ENCODE measurements at regions not wholly inside any gene's neighbourhood (a gene's known extent, or its start where the extent isn't known, plus 50 kb on each side); places are given as distances from the start of the nearest gene placed in this dataset.
"Not testable (repeated sequence)": the region's sequence is repeated elsewhere in the genome, so short reads cannot be mapped to it uniquely, and the experiment has no call there.

DNA sequence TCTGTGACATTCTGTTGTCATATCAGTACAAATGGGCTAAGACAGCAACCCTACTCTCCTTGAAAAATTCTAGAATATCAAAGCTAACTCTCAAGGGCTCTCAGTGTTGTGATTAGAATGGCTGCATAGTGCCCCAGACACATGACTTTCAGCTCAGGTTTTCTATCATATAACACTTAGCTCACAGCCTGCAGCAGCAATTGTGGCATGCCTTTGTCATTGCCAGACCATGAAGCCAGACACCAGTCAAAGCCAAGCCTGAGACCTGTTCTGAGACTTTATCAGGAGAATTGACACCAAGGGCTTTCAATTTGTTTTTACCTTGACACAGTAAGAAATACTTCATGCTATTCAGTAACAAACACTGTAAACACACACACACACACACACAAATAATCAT is 159.0 kb upstream of the SNX2 start:
- TF ChIP-seq, protein P1, sequence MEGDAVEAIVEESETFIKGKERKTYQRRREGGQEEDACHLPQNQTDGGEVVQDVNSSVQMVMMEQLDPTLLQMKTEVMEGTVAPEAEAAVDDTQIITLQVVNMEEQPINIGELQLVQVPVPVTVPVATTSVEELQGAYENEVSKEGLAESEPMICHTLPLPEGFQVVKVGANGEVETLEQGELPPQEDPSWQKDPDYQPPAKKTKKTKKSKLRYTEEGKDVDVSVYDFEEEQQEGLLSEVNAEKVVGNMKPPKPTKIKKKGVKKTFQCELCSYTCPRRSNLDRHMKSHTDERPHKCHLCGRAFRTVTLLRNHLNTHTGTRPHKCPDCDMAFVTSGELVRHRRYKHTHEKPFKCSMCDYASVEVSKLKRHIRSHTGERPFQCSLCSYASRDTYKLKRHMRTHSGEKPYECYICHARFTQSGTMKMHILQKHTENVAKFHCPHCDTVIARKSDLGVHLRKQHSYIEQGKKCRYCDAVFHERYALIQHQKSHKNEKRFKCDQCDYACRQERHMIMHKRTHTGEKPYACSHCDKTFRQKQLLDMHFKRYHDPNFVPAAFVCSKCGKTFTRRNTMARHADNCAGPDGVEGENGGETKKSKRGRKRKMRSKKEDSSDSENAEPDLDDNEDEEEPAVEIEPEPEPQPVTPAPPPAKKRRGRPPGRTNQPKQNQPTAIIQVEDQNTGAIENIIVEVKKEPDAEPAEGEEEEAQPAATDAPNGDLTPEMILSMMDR (IDR thresholded peaks at IDR 0.05; ENCODE audit: insufficient read depth, low read length, missing control alignments), result no peak
- ChIA-PET CTCF (no interaction called here), POLR2A (no interaction called here)
- DNase-seq (ENCODE audit: low read depth, low spot score), result no peak
- no peak overlapping the region for H3K4me3 ChIP-seq (ENCODE audit: low read depth, low read length)

DNA sequence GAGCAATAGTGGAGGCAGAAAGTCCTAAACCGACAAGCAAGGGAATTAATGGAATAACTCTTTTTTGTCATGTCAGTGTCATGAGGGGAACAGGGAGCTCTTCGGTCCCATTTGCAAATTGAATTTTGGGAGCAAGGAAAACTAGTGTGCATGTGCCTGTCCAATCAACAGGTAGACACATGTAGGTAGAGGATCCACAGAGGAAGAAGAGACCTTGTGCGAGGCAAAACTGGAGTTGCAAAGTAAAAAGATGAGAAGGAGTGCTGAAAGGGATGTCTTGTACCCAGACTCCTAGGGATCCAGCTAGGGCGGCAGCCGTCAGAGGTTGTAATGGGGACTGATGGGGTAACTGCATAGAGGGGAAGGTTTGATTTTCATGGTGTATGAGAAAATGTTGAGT is 156.8 kb upstream of the SNX2 start:
- CTCF ChIA-PET; H3K4me3 ChIP-seq (ENCODE audit: low read depth, low read length); DNase-seq (ENCODE audit: low read depth, low spot score); POLR2A ChIA-PET: not testable (repeated sequence)

DNA sequence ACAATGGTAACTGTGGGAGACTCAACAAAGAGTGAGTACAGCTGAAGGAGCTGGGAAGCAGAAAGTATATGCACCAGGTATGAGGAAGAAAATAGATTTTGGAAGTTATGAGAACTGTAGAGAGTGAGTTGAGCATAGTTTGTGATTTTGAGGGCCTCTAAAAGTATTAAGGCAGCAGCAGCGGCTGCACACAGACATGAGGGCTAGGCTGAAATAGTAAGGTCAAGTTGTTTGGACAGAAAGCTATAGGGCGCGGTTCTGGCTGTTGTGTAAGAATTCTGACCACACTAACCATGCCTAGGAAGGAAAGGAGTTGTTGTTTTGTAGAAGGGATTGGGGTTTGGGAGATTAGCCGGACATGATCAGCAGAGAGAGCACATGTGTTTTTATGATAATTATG is 154.1 kb upstream of the SNX2 start:
- DNase-seq (ENCODE audit: low read depth, low spot score); POLR2A ChIA-PET; CTCF ChIA-PET; H3K4me3 ChIP-seq (ENCODE audit: low read depth, low read length): not testable (repeated sequence)

DNA sequence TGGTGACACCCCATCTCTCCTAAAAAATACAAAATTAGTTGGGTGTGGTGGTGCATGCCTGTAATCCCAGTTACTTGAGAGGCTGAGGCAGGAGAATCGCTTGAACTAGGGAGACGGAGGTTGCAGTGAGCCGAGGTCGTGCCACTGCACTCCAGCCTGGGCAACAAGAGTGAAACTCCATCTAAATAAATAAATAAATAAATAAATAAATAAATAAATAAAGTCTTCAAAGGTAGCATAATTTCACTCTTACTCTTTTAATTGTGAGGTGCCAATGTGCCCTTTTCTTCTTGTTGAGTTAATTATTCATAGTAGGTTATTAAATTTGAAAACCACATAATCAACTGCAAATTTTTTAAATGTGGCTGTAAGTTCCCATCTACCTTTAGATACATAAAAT is 146.2 kb upstream of the SNX2 start:
- DNase-seq (ENCODE audit: low read depth, low spot score); CTCF ChIA-PET; POLR2A ChIA-PET; H3K4me3 ChIP-seq (ENCODE audit: low read depth, low read length): not testable (repeated sequence)

DNA sequence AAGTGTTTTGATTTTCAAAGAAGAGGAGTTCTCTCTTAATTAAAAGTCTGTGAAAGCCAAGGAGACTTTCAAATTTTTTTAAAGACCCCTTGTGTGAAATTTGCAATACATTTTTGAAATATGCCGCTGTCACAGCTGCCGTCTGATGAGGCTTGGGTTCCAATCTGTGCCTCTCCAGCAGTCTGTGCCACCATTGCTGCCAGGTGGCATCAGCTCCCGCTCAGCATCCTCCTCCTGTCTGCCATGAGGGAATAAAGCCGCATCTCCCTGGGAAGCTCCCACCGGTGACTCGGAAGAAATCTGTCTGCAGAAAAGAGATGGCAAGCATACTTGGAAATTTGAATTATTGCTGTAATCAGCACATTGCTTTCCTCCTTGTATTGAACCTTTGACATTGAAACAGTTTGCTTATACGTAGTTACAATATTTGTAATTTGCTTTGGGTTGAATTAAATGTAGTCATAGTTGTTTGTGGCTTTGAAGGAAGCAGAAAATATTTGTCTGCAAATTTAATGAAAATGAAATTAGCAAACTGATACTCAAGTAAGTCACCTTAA is 145.7 kb upstream of the SNX2 start:
- H3K4me3 ChIP-seq (ENCODE audit: low read depth, low read length), result no peak overlapping the region
- CTCF ChIA-PET, result no interaction called here
- TF ChIP-seq, protein P1 (IDR thresholded peaks at IDR 0.05; ENCODE audit: insufficient read depth, low read length, missing control alignments), result no peak
- DNase-seq (ENCODE audit: low read depth, low spot score), result no peak
- POLR2A ChIA-PET, result no interaction called here

DNA sequence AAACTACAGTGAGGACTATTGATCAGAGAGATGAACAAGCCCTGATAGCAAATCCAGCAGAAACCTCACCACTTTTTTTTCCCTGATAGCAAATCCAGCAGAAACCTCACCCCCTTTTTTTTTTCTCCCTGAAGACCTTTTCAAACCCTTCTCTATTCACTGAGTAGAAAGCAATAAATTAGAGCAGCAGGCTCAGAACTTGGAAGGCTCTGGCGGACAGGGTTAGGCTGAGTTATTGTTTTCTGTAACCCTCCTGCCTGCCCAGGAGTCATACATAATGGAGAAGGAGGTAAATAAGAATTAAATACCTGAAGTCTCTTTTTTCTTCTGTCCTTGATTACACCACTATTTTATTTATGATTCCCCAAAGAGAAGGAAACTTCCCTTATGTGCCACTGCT is 136.3 kb upstream of the SNX2 start:
- no peak for DNase-seq (ENCODE audit: low read depth, low spot score)
- ChIA-PET POLR2A (no interaction called here), CTCF (no interaction called here)
- TF ChIP-seq, protein P1 (IDR thresholded peaks at IDR 0.05; ENCODE audit: insufficient read depth, low read length, missing control alignments), result no peak
- H3K4me3 ChIP-seq (ENCODE audit: low read depth, low read length), result no peak overlapping the region

DNA sequence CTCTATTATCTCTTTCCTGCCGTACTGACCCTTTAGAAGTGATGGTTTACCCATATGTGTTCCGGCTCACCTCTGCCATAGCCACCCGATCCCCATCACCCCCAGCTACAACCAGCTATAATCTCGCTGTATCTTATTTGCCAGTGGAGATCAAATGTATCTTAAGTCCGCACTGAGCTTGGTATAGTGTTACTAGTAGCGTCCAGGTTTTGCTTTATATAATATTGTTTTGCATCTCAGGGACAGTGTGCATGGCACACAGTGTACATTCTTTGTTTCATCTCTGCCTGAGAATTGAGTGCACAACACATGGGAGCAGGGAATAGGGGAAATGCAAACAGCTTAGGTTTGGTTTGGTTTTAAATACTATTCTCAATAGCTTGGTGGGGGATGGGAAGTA is 135.8 kb upstream of the SNX2 start:
- ChIA-PET CTCF (no interaction called here), POLR2A (no interaction called here)
- H3K4me3 ChIP-seq (ENCODE audit: low read depth, low read length), result no peak overlapping the region
- no peak for DNase-seq (ENCODE audit: low read depth, low spot score)
- TF ChIP-seq, protein P1 (IDR thresholded peaks at IDR 0.05; ENCODE audit: insufficient read depth, low read length, missing control alignments), result no peak

DNA sequence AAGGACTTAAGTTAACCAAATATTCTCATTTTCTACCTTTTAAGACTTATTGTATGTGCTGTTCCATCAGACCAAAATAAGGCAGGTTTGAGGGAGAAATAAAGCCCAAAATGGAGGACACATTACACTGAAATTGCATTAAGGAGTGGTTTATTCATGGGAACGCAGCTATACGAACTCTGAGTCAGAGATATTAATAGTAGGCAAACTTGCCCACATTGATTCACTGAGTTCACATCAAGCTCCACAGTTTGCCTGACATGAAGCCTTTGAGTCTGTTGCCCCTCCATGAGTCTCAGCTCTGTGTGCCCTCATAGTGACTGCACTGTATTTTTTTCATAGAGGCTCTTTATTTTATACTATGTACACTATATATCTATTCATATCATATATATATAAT is 135.0 kb upstream of the SNX2 start:
- TF ChIP-seq, protein P1 (IDR thresholded peaks at IDR 0.05; ENCODE audit: insufficient read depth, low read length, missing control alignments), result no peak
- DNase-seq (ENCODE audit: low read depth, low spot score), result no peak
- ChIA-PET CTCF (no interaction called here), POLR2A (no interaction called here)
- no peak overlapping the region for H3K4me3 ChIP-seq (ENCODE audit: low read depth, low read length)

All from AG04449 (cell line).